ENCODE measurements at regions not wholly inside any gene's neighbourhood (a gene's known extent, or its start where the extent isn't known, plus 50 kb on each side); places are given as distances from the start of the nearest gene placed in this dataset.

- ChIA-PET POLR2A (no interaction called here), CTCF (no interaction called here)
- Histone ChIP-seq H3K27ac (ENCODE audit: low read length) (no peak overlapping the region), H3K27me3 (replicated peaks in 1 of 2; ENCODE audit: control insufficient read depth in 2 of 2, extremely low read depth in 1 of 2, insufficient read depth in 2 of 2, low read length in 1 of 2) (peaks cover 2 to 5% of the 10 kb centered on the region in 2 experiments), H3K4me1 (ENCODE audit: control insufficient read depth in 1 of 2, extremely low read depth in 1 of 2, insufficient read depth in 2 of 2, low read length in 2 of 2) (no peaks in the 10 kb centered on the region), H3K4me3 (ENCODE audit: control insufficient read depth in 1 of 2, extremely low read depth in 1 of 2, low read length in 1 of 2) (no peak overlapping the region), H3K36me3 (ENCODE audit: control insufficient read depth in 2 of 2, extremely low read depth in 1 of 2, insufficient read depth in 1 of 2, low read length in 1 of 2) (no peaks in the 10 kb centered on the region), H3K9me3 (no peaks in the 10 kb centered on the region)
- WGBS (ENCODE audit: insufficient coverage), result 60% methylated on average over 4 of the region's 9 CpGs
- peaks cover 11 to 18% of the 10 kb centered on the region in 2 donors for H3K27me3 Mint-ChIP-seq
- H3K4me3 Mint-ChIP-seq, result no peak overlapping the region
- H3K4me1 Mint-ChIP-seq, result no peaks in the 10 kb centered on the region
- ATAC-seq (replicated peaks in 1 of 4) (no peak), DNase-seq (no peak)
- H3K36me3 Mint-ChIP-seq, result no peaks in the 10 kb centered on the region
- no peak overlapping the region for H3K27ac Mint-ChIP-seq
- H3K9me3 Mint-ChIP-seq, result no peaks in the 10 kb centered on the region
Measured at GRCh38 chr15:72994534-72995177, 57.6 kb upstream of the NEO1 start.

GRCh38 chr15:72992841-72993252, 59.4 kb upstream of the NEO1 start:
- peaks cover 0 to 5% of the 10 kb centered on the region in 2 experiments for H3K27me3 ChIP-seq (replicated peaks in 1 of 2; ENCODE audit: control insufficient read depth in 2 of 2, extremely low read depth in 1 of 2, insufficient read depth in 2 of 2, low read length in 1 of 2)
- Mint-ChIP-seq H3K4me3 (no peak overlapping the region), H3K27me3 (peaks cover 7 to 12% of the 10 kb centered on the region in 2 donors), H3K27ac (no peak overlapping the region), H3K9me3 (no peaks in the 10 kb centered on the region), H3K4me1 (no peaks in the 10 kb centered on the region), H3K36me3 (no peaks in the 10 kb centered on the region)
- H3K4me3 ChIP-seq (ENCODE audit: control insufficient read depth in 1 of 2, extremely low read depth in 1 of 2, low read length in 1 of 2), result no peak overlapping the region
- no peaks in the 10 kb centered on the region for H3K4me1 ChIP-seq (ENCODE audit: control insufficient read depth in 1 of 2, extremely low read depth in 1 of 2, insufficient read depth in 2 of 2, low read length in 2 of 2)
- no peak overlapping the region for H3K27ac ChIP-seq (ENCODE audit: low read length)
- POLR2A ChIA-PET, result interaction anchor here in 1 of 2 donors (0.5 kb wide), 1 partner anchor 60 kb away, joined by 4 read pairs; no protein-coding TSS in a partner anchor
- H3K9me3 ChIP-seq, result no peaks in the 10 kb centered on the region
- ATAC-seq (replicated peaks in 1 of 4), result no peak
- H3K36me3 ChIP-seq (ENCODE audit: control insufficient read depth in 2 of 2, extremely low read depth in 1 of 2, insufficient read depth in 1 of 2, low read length in 1 of 2), result no peaks in the 10 kb centered on the region
- CTCF ChIA-PET, result no interaction called here
- no CpG with 5 or more reads among the region's 8 CpGs for WGBS (ENCODE audit: insufficient coverage)
- no peak for DNase-seq

- H3K27ac ChIP-seq (ENCODE audit: low read length), result no peak overlapping the region
- no peaks in the 10 kb centered on the region for H3K9me3 ChIP-seq
- DNase-seq (no peak), ATAC-seq (replicated peaks in 1 of 4) (no peak)
- Mint-ChIP-seq H3K27me3 (peaks cover 11 to 13% of the 10 kb centered on the region in 2 donors), H3K27ac (no peak overlapping the region), H3K9me3 (no peaks in the 10 kb centered on the region), H3K4me1 (no peaks in the 10 kb centered on the region), H3K4me3 (no peak overlapping the region), H3K36me3 (no peaks in the 10 kb centered on the region)
- CTCF ChIA-PET, result no interaction called here
- no peaks in the 10 kb centered on the region for H3K36me3 ChIP-seq (ENCODE audit: control insufficient read depth in 2 of 2, extremely low read depth in 1 of 2, insufficient read depth in 1 of 2, low read length in 1 of 2)
- H3K4me1 ChIP-seq (ENCODE audit: control insufficient read depth in 1 of 2, extremely low read depth in 1 of 2, insufficient read depth in 2 of 2, low read length in 2 of 2), result no peaks in the 10 kb centered on the region
- H3K27me3 ChIP-seq (replicated peaks in 1 of 2; ENCODE audit: control insufficient read depth in 2 of 2, extremely low read depth in 1 of 2, insufficient read depth in 2 of 2, low read length in 1 of 2), result peaks cover 0 to 3% of the 10 kb centered on the region in 2 experiments
- H3K4me3 ChIP-seq (ENCODE audit: control insufficient read depth in 1 of 2, extremely low read depth in 1 of 2, low read length in 1 of 2), result no peak overlapping the region
- POLR2A ChIA-PET, result no interaction called here
- WGBS (ENCODE audit: insufficient coverage), result no CpG with 5 or more reads among the region's 3 CpGs
Measured at GRCh38 chr15:72991026-72991425, 61.2 kb upstream of the NEO1 start.

GRCh38 chr15:72983801-72984545, 68.3 kb upstream of the NEO1 start:
- Histone ChIP-seq H3K27ac (ENCODE audit: low read length) (no peak overlapping the region), H3K4me1 (ENCODE audit: control insufficient read depth in 1 of 2, extremely low read depth in 1 of 2, insufficient read depth in 2 of 2, low read length in 2 of 2) (no peaks in the 10 kb centered on the region), H3K4me3 (ENCODE audit: control insufficient read depth in 1 of 2, extremely low read depth in 1 of 2, low read length in 1 of 2) (no peak overlapping the region), H3K36me3 (ENCODE audit: control insufficient read depth in 2 of 2, extremely low read depth in 1 of 2, insufficient read depth in 1 of 2, low read length in 1 of 2) (no peaks in the 10 kb centered on the region), H3K9me3 (no peaks in the 10 kb centered on the region), H3K27me3 (replicated peaks in 1 of 2; ENCODE audit: control insufficient read depth in 2 of 2, extremely low read depth in 1 of 2, insufficient read depth in 2 of 2, low read length in 1 of 2) (no peaks in the 10 kb centered on the region)
- no CpG with 5 or more reads among the region's 3 CpGs for WGBS (ENCODE audit: insufficient coverage)
- POLR2A ChIA-PET, result no interaction called here
- Mint-ChIP-seq H3K4me1 (no peaks in the 10 kb centered on the region), H3K27me3 (peaks cover 30 to 32% of the 10 kb centered on the region in 2 donors), H3K27ac (no peak overlapping the region), H3K9me3 (no peaks in the 10 kb centered on the region), H3K36me3 (no peaks in the 10 kb centered on the region), H3K4me3 (no peak overlapping the region)
- ATAC-seq (replicated peaks in 1 of 4), result no peak
- CTCF ChIA-PET, result no interaction called here
- DNase-seq, result no peak

- Mint-ChIP-seq H3K36me3 (no peaks in the 10 kb centered on the region), H3K27me3 (peaks cover 35 to 37% of the 10 kb centered on the region in 2 donors), H3K27ac (no peak overlapping the region), H3K4me3 (no peak overlapping the region), H3K4me1 (no peaks in the 10 kb centered on the region), H3K9me3 (no peaks in the 10 kb centered on the region)
- no peak for ATAC-seq (replicated peaks in 1 of 4)
- H3K36me3 ChIP-seq (ENCODE audit: control insufficient read depth in 2 of 2, extremely low read depth in 1 of 2, insufficient read depth in 1 of 2, low read length in 1 of 2), result no peaks in the 10 kb centered on the region
- no peaks in the 10 kb centered on the region for H3K4me1 ChIP-seq (ENCODE audit: control insufficient read depth in 1 of 2, extremely low read depth in 1 of 2, insufficient read depth in 2 of 2, low read length in 2 of 2)
- H3K27ac ChIP-seq (ENCODE audit: low read length), result no peak overlapping the region
- no peak overlapping the region for H3K4me3 ChIP-seq (ENCODE audit: control insufficient read depth in 1 of 2, extremely low read depth in 1 of 2, low read length in 1 of 2)
- H3K27me3 ChIP-seq (replicated peaks in 1 of 2; ENCODE audit: control insufficient read depth in 2 of 2, extremely low read depth in 1 of 2, insufficient read depth in 2 of 2, low read length in 1 of 2), result peaks cover 2% of the 10 kb centered on the region in 2 experiments
- no peaks in the 10 kb centered on the region for H3K9me3 ChIP-seq
- ChIA-PET CTCF (no interaction called here), POLR2A (no interaction called here)
- no CpG with 5 or more reads among the region's 2 CpGs for WGBS (ENCODE audit: insufficient coverage)
- no peak for DNase-seq
Measured at GRCh38 chr15:72982714-72983113, 69.5 kb upstream of the NEO1 start.

- H3K9me3 Mint-ChIP-seq, result no peaks in the 10 kb centered on the region
Measured at GRCh38 chr15:72980661-72981060, 71.6 kb upstream of the NEO1 start.

More at GRCh38 chr15:72980661-72981060, 71.6 kb upstream of the NEO1 start:
- H3K9me3 ChIP-seq, result no peaks in the 10 kb centered on the region
- no peaks in the 10 kb centered on the region for H3K4me1 ChIP-seq (ENCODE audit: control insufficient read depth in 1 of 2, extremely low read depth in 1 of 2, insufficient read depth in 2 of 2, low read length in 2 of 2)
- H3K36me3 ChIP-seq (ENCODE audit: control insufficient read depth in 2 of 2, extremely low read depth in 1 of 2, insufficient read depth in 1 of 2, low read length in 1 of 2), result no peaks in the 10 kb centered on the region
- ChIA-PET CTCF (no interaction called here), POLR2A (no interaction called here)
- peaks cover 2% of the 10 kb centered on the region in 2 experiments for H3K27me3 ChIP-seq (replicated peaks in 1 of 2; ENCODE audit: control insufficient read depth in 2 of 2, extremely low read depth in 1 of 2, insufficient read depth in 2 of 2, low read length in 1 of 2)
- DNase-seq (no peak), ATAC-seq (replicated peaks in 1 of 4) (no peak)
- no CpG with 5 or more reads among the region's 1 CpG for WGBS (ENCODE audit: insufficient coverage)
- no peaks in the 10 kb centered on the region for H3K36me3 Mint-ChIP-seq
- no peak overlapping the region for H3K4me3 ChIP-seq (ENCODE audit: control insufficient read depth in 1 of 2, extremely low read depth in 1 of 2, low read length in 1 of 2)
- H3K4me1 Mint-ChIP-seq, result no peaks in the 10 kb centered on the region
- no peak overlapping the region for H3K4me3 Mint-ChIP-seq
- H3K27ac Mint-ChIP-seq, result no peak overlapping the region
- H3K27ac ChIP-seq (ENCODE audit: low read length), result no peak overlapping the region
- H3K27me3 Mint-ChIP-seq, result peaks cover 32 to 45% of the 10 kb centered on the region in 2 donors
